HG02763 (cell line): ENCODE measurements at regions not wholly inside any gene's neighbourhood (a gene's known extent, or its start where the extent isn't known, plus 50 kb on each side); places are given as distances from the start of the nearest gene placed in this dataset.
"Not testable (repeated sequence)": the region's sequence is repeated elsewhere in the genome, so short reads cannot be mapped to it uniquely, and the experiment has no call there.

Experiments
- ATAC-seq: cut with Tn5 transposase; IDR thresholded peaks from one replicate; pipeline ENCODE4 v1.9.1; 2021; ENCODE audit warnings: mild to moderate bottlenecking, moderate library complexity; ENCODE audit not compliant: unreplicated experiment

- ATAC-seq = no peak
Measured at GRCh38 chr1:213324859-213325258, 273.8 kb downstream of the RPS6KC1 start.

- ATAC-seq = no peak
Measured at GRCh38 chr1:213325482-213325881, 274.4 kb downstream of the RPS6KC1 start.

- no peak for ATAC-seq
Measured at GRCh38 chr1:213326281-213327016, 275.4 kb downstream of the RPS6KC1 start.

GRCh38 chr1:213327017-213327667 is 276.1 kb downstream of the RPS6KC1 start:
- ATAC-seq = no peak

GRCh38 chr1:213329406-213330008 is 278.5 kb downstream of the RPS6KC1 start:
- no peak for ATAC-seq

GRCh38 chr1:213330281-213330680 is 279.2 kb downstream of the RPS6KC1 start:
- ATAC-seq = no peak

GRCh38 chr1:213331631-213332175 is 280.7 kb downstream of the RPS6KC1 start:
- no peak for ATAC-seq

GRCh38 chr1:213332491-213332890 is 281.4 kb downstream of the RPS6KC1 start:
- ATAC-seq = no peak

GRCh38 chr1:213333121-213333520 is 282.1 kb downstream of the RPS6KC1 start:
- ATAC-seq = no peak

- no peak for ATAC-seq
Measured at GRCh38 chr1:213335084-213335483, 284.0 kb downstream of the RPS6KC1 start.

GRCh38 chr1:213337025-213337678 is 286.1 kb downstream of the RPS6KC1 start:
- no peak for ATAC-seq

GRCh38 chr1:213340593-213340992 is 289.6 kb downstream of the RPS6KC1 start:
- no peak for ATAC-seq

GRCh38 chr1:213345621-213346020 is 294.6 kb downstream of the RPS6KC1 start:
- ATAC-seq = no peak

GRCh38 chr1:213357403-213357802 is 306.4 kb downstream of the RPS6KC1 start:
- no peak for ATAC-seq

GRCh38 chr1:213358368-213358767 is 307.3 kb downstream of the RPS6KC1 start:
- ATAC-seq = not testable (repeated sequence)

GRCh38 chr1:213362598-213362997 is 311.6 kb downstream of the RPS6KC1 start:
- ATAC-seq = no peak

GRCh38 chr1:213366141-213366831 is 315.2 kb downstream of the RPS6KC1 start:
- no peak for ATAC-seq

- no peak for ATAC-seq
Measured at GRCh38 chr1:213369465-213369864, 318.4 kb downstream of the RPS6KC1 start.

- no peak for ATAC-seq
Measured at GRCh38 chr1:213370523-213370922, 319.5 kb downstream of the RPS6KC1 start.

- ATAC-seq = no peak
Measured at GRCh38 chr1:213371525-213371846, 320.4 kb downstream of the RPS6KC1 start.
